ENCODE measurements at regions not wholly inside any gene's neighbourhood (a gene's known extent, or its start where the extent isn't known, plus 50 kb on each side); places are given as distances from the start of the nearest gene placed in this dataset.

DNA sequence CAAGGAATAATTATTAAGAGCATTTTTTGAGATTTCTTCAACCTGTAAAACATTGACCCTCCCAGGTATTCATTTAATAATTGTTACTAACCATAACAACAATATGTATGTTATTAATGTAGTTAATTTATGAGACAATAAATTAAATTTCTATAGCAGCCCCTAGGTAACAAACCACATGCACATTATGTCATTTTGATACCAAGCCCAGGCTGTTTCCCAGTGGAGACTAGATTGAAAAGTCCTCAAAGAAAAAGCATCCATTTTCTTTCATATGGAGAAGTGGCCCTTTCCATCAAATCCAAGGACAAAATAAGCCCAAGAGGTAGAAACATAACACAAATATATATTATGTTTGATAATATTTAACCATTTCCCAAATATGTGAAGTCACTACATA, 104.3 kb upstream of the GK2 start:
- DNase-seq (ENCODE audit: low spot score in 2 of 2) (no peak), ATAC-seq (no peak)
- Mint-ChIP-seq H3K9me3 (no peaks in the 10 kb centered on the region), H3K36me3 (no peaks in the 10 kb centered on the region), H3K27ac (no peak overlapping the region)

DNA sequence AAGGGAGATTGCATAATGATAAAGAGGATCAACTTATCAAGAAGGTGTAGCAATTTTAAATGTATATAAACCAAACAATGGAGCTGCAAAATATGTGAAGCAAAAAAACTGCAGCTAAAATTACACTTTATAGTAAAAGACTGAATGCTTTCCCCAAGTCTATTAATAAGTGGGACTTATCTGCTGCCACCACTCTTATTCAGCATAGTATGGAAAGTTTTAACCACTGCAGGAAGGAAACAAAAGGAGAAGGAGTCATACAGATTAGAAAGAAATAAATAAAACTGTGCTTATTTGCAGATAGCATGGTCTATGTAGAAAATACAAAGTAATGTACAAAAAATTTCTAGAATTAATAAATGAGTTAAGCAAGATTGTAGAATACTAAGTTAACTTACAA, 94.1 kb upstream of the GK2 start:
- no peak overlapping the region for H3K27ac Mint-ChIP-seq
- no peaks in the 10 kb centered on the region for H3K9me3 Mint-ChIP-seq
- ATAC-seq (no peak), DNase-seq (ENCODE audit: low spot score in 2 of 2) (no peak)
- H3K36me3 Mint-ChIP-seq = no peaks in the 10 kb centered on the region

GRCh38 chr4:79498282-79498681, 90.3 kb upstream of the GK2 start:
- Mint-ChIP-seq H3K36me3 (no peaks in the 10 kb centered on the region), H3K9me3 (no peaks in the 10 kb centered on the region), H3K27ac (no peak overlapping the region)
- no peak for ATAC-seq
- DNase-seq (ENCODE audit: low spot score in 2 of 2) = no peak

DNA sequence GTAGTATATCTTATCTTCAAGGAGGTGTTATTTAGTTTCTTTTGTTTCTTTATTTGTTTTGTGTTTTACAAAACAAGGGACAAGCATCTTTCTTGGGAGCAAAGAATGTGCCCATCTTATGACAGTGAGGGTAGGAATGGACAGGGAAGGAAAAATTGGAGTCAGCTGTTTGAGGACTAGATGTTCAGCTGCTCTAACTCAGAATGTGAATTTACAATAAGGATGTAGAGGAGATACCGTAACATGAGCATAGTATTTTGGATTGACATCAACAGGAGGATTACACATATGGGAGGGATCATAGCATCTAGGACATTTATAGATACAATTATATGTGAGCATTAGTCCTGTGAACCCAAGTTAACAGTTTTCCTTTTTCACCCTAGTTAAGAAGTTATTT, 89.0 kb upstream of the GK2 start:
- ATAC-seq (no peak), DNase-seq (ENCODE audit: low spot score in 2 of 2) (no peak)
- Mint-ChIP-seq H3K36me3 (no peaks in the 10 kb centered on the region), H3K9me3 (no peaks in the 10 kb centered on the region), H3K27ac (no peak overlapping the region)

DNA sequence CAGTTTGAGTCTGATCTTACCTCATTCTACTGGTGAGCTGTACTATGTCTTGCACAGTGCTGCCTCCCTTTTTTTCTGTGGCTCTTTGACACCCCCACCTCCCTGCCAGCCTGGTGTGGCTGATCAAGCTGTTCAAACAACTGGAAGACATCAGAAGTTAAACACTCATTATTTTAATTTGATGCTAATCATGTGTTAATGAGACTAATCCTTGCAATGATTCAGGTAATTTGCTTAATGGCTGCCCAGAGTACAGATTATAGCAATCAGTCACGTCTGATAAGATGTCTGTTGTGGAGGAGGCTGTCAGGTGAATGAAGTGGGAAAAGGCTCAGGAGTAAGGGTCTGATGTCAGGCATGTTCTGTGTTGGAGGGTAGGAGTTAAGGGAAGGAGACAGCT, 87.4 kb upstream of the GK2 start:
- Mint-ChIP-seq H3K9me3 (no peaks in the 10 kb centered on the region), H3K27ac (no peak overlapping the region), H3K36me3 (no peaks in the 10 kb centered on the region)
- ATAC-seq (no peak), DNase-seq (ENCODE audit: low spot score in 2 of 2) (no peak)

DNA sequence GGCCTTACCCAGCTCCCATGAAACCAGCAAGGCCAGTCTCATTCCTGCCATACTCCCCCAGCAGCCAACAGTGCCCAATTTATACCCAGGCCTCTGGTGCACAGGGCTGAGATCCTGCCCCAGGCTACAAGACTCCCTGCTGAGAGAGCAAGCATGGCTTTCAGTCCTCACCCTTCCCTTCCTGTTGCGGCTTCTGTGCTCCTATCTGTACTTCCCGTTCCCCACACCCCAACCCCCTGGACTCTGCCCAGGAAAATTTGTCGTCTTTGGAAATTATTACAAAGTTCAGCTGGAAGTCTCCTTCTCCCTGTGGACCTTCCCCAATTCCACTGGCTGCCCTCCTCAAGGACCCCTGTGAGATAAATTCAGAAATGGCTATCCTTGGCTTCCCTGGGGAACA, 84.1 kb upstream of the GK2 start:
- no peak overlapping the region for H3K27ac Mint-ChIP-seq
- no peaks in the 10 kb centered on the region for H3K36me3 Mint-ChIP-seq
- DNase-seq (ENCODE audit: low spot score in 2 of 2) = no peak
- no peak for ATAC-seq
- peaks cover 0 to 7% of the 10 kb centered on the region in 2 donors for H3K9me3 Mint-ChIP-seq

DNA sequence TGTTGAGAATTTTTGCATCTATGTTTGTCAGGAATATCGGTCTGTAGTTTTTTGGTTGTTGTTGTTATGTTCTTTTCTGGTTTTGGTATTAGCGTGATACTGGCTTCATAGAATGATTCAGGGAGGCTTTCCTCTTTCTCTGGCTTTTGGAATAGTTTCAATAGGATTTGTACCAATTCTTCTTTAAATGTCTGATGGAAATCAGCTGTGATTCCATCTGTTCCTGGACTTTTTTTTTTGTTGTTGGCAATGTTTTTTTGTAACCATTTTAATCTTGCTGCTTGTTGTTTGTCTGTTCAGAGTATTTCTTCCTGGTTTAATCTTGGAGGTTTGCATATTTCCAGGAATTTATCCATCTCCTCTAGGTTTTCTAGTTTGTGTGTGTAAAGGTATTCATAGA, 81.5 kb upstream of the GK2 start:
- Mint-ChIP-seq H3K36me3 (no peaks in the 10 kb centered on the region), H3K9me3 (peaks cover 0 to 7% of the 10 kb centered on the region in 2 donors), H3K27ac (no peak overlapping the region)
- DNase-seq (ENCODE audit: low spot score in 2 of 2) = no peak
- no peak for ATAC-seq

GRCh38 chr4:79476196-79476595, 68.2 kb upstream of the GK2 start:
- no peak for ATAC-seq
- H3K27ac Mint-ChIP-seq = no peak overlapping the region
- H3K9me3 Mint-ChIP-seq = peaks cover 0 to 8% of the 10 kb centered on the region in 2 donors
- no peaks in the 10 kb centered on the region for H3K36me3 Mint-ChIP-seq
- no peak for DNase-seq (ENCODE audit: low spot score in 2 of 2)

DNA sequence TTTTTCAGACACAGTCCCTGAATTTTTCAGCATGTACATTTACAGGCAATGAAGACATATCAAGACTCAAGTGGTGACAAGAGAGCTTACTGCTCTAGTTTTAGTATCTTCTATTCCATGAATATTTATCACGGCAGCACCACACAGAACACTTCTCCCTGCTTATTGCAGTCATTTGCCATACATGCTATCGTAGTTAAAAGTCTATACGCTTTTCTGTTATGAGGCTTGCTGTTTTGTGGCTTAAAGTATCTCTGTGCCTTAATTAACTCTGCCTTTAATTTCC, 65.4 kb upstream of the GK2 start:
- Mint-ChIP-seq H3K9me3 (peaks cover 0 to 1% of the 10 kb centered on the region in 2 donors), H3K36me3 (no peaks in the 10 kb centered on the region), H3K27ac (no peak overlapping the region)
- ATAC-seq (no peak), DNase-seq (ENCODE audit: low spot score in 2 of 2) (no peak)

DNA sequence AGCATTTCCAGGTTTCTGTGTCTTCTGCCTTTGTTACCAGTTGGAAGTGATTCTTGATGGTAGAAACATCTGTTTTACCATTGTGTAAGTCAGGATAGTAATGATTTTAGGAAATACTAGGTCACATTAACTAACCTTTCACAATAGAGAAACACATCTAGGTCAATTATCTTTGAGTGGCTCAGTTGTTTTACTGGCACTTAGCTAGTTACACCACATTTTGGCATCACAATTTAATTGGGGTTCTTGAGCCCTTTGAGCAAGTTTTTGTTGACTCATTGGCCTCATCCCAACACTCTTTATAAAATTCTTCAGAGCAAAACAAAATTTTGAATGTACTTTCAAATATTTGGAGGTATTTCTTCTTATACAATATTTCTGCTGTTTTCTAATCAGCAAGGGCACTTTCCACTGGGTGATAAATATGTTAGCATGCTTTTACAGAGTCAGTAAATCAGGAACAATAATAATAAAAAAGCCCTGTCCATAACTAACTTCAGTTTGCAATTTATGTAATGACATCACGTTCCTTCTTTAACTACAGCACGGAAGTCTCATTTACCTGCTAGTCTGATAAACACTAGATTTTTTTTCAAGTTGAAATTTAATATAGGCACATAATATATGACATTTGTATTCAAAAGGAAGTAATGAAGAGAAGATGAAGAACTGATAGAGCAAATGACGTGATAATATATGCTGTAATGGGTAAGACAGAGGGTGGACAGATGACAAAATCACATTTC, 64.8 kb upstream of the GK2 start:
- Mint-ChIP-seq H3K27ac (no peak overlapping the region), H3K9me3 (no peaks in the 10 kb centered on the region), H3K36me3 (no peaks in the 10 kb centered on the region)
- no peak for DNase-seq (ENCODE audit: low spot score in 2 of 2)
- no peak for ATAC-seq

GRCh38 chr4:79472036-79472435, 64.0 kb upstream of the GK2 start:
- ATAC-seq (no peak), DNase-seq (ENCODE audit: low spot score in 2 of 2) (no peak)
- Mint-ChIP-seq H3K36me3 (no peaks in the 10 kb centered on the region), H3K9me3 (no peaks in the 10 kb centered on the region), H3K27ac (no peak overlapping the region)

GRCh38 chr4:79471309-79471708, 63.3 kb upstream of the GK2 start:
- no peak for DNase-seq (ENCODE audit: low spot score in 2 of 2)
- H3K9me3 Mint-ChIP-seq = no peaks in the 10 kb centered on the region
- ATAC-seq = no peak
- no peaks in the 10 kb centered on the region for H3K36me3 Mint-ChIP-seq
- no peak overlapping the region for H3K27ac Mint-ChIP-seq

DNA sequence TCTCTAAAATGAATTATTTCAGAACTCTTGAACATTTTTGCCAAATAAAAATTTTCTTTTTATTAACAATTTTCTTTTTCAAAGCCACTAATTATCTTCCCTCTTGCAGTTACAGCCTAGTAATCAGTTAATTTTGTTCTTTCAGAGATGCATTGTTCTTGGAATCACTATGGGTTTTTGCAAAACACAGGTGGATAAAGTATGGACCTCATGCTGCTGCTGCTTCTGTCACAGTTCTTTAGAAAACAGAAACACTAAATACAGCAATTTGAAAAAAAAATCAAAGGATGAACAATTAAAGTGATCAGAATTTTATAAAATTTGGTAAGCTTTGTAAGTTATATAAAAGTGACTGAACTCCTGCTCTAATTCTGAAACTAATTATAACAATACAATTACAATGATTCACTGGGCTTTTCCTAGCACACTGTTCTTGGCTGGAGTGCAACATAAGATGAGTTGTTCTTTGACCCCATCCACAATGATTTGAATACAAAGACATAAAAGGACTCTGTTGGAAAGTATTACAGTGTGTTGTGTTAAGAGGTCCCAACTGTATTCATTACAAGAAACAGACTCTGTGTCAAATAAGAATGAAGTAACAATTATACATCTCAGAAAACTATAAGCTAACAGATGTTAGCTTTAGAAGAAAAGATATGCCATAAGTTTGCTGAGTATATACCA, 59.4 kb upstream of the GK2 start:
- no peaks in the 10 kb centered on the region for H3K36me3 Mint-ChIP-seq
- H3K27ac Mint-ChIP-seq = no peak overlapping the region
- no peak for ATAC-seq
- no peak for DNase-seq (ENCODE audit: low spot score in 2 of 2)
- H3K9me3 Mint-ChIP-seq = peaks cover 5 to 6% of the 10 kb centered on the region in 2 donors

DNA sequence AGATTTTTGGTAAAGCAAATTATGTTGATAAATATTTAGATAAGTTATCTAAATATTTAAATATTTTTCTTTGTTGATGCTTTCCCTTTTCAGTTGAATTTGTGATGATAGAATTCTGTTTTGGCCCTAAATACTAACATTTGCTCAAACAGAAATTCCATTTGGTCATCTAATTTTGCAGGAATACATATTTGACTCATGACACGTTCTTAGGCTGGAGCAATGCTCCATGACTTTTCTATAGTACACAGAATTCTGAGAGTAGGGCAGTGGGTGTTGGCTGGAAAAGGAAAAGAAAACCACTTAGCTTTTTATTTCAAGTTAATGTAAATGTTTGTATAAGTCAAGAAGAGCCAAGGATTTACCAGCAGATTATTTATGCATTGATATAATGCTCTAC, 58.6 kb upstream of the GK2 start:
- ATAC-seq (no peak), DNase-seq (ENCODE audit: low spot score in 2 of 2) (no peak)
- H3K9me3 Mint-ChIP-seq = peaks cover 5 to 6% of the 10 kb centered on the region in 2 donors
- H3K27ac Mint-ChIP-seq = no peak overlapping the region
- no peaks in the 10 kb centered on the region for H3K36me3 Mint-ChIP-seq
